ENCODE measurements at regions not wholly inside any gene's neighbourhood (a gene's known extent, or its start where the extent isn't known, plus 50 kb on each side); places are given as distances from the start of the nearest gene placed in this dataset.

GRCh38 chr6:87788141-87788540, 86.1 kb upstream of the AKIRIN2 start:
- DNase-seq (no peak), ATAC-seq (no peak)
- H3K4me3 Mint-ChIP-seq, result no peak overlapping the region
- no peaks in the 10 kb centered on the region for H3K36me3 Mint-ChIP-seq
- no peaks in the 10 kb centered on the region for H3K9me3 Mint-ChIP-seq
- no peak overlapping the region for H3K27ac Mint-ChIP-seq
- peaks cover 0 to 2% (median 0%) of the 10 kb centered on the region in 4 donors for H3K4me1 Mint-ChIP-seq
- POLR2A ChIA-PET, result no interaction called here
- peaks cover 0 to 3% (median 2%) of the 10 kb centered on the region in 5 donors for H3K27me3 Mint-ChIP-seq

- Mint-ChIP-seq H3K4me1 (no peaks in the 10 kb centered on the region), H3K9me3 (no peaks in the 10 kb centered on the region), H3K27ac (no peak overlapping the region), H3K4me3 (no peak overlapping the region), H3K36me3 (no peaks in the 10 kb centered on the region), H3K27me3 (peaks cover 0 to 5% (median 3%) of the 10 kb centered on the region in 5 donors)
- DNase-seq (no peak), ATAC-seq (no peak)
- POLR2A ChIA-PET, result no interaction called here
Observed at GRCh38 chr6:87785229-87785862, 83.3 kb upstream of the AKIRIN2 start.

DNA sequence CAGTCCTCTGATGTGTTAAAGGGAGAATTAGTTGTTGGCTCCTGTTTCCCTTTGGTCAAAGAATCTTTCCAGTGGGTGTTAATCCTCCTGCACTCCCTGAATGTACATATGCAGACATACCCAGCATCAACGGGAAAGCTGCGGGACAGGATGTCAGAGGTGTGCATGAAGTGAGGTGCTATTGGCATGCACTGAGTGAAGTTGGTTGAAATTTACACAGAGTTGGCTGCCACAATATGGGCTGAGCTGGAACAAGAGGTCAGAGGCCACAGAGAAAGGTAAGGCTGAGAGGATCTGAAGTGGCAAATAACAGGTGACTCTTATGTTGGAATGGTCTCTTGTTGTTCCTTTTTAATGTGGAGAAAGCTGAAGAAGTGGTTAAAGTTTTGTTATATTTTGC, 82.7 kb upstream of the AKIRIN2 start:
- no peak for ATAC-seq
- Mint-ChIP-seq H3K36me3 (no peaks in the 10 kb centered on the region), H3K27ac (no peak overlapping the region), H3K4me1 (no peaks in the 10 kb centered on the region), H3K27me3 (peaks cover 0 to 4% (median 3%) of the 10 kb centered on the region in 5 donors), H3K4me3 (no peak overlapping the region), H3K9me3 (no peaks in the 10 kb centered on the region)
- no peak for DNase-seq
- POLR2A ChIA-PET, result no interaction called here

- H3K27ac Mint-ChIP-seq, result no peak overlapping the region
- POLR2A ChIA-PET, result no interaction called here
- H3K27me3 Mint-ChIP-seq, result peaks cover 0 to 4% (median 3%) of the 10 kb centered on the region in 5 donors
- DNase-seq (no peak), ATAC-seq (no peak)
- no peak overlapping the region for H3K4me3 Mint-ChIP-seq
- H3K9me3 Mint-ChIP-seq, result no peaks in the 10 kb centered on the region
- H3K4me1 Mint-ChIP-seq, result no peaks in the 10 kb centered on the region
- no peaks in the 10 kb centered on the region for H3K36me3 Mint-ChIP-seq
Observed at GRCh38 chr6:87784051-87784450, 82.0 kb upstream of the AKIRIN2 start.

GRCh38 chr6:87779542-87779941, 77.5 kb upstream of the AKIRIN2 start:
- no peak overlapping the region for H3K4me3 Mint-ChIP-seq
- POLR2A ChIA-PET, result no interaction called here

GRCh38 chr6:87772597-87773530, 70.8 kb upstream of the AKIRIN2 start:
- Mint-ChIP-seq H3K4me3 (no peak overlapping the region), H3K27ac (no peak overlapping the region), H3K36me3 (no peaks in the 10 kb centered on the region), H3K9me3 (peaks cover 0 to 4% (median 0%) of the 10 kb centered on the region in 9 donors), H3K27me3 (peaks cover 0 to 7% (median 0%) of the 10 kb centered on the region in 5 donors), H3K4me1 (no peaks in the 10 kb centered on the region)
- DNase-seq, result no peak
- POLR2A ChIA-PET, result no interaction called here
- no peak for ATAC-seq

More at GRCh38 chr6:87779542-87779941, 77.5 kb upstream of the AKIRIN2 start:
- Mint-ChIP-seq H3K9me3 (peaks cover 0 to 3% (median 0%) of the 10 kb centered on the region in 9 donors), H3K27ac (no peak overlapping the region), H3K36me3 (no peaks in the 10 kb centered on the region), H3K27me3 (peaks cover 0 to 4% (median 1%) of the 10 kb centered on the region in 5 donors), H3K4me1 (no peaks in the 10 kb centered on the region)
- DNase-seq, result no peak
- ATAC-seq, result no peak

GRCh38 chr6:87767478-87767877, 65.4 kb upstream of the AKIRIN2 start:
- Mint-ChIP-seq H3K4me1 (peaks cover 0 to 2% (median 0%) of the 10 kb centered on the region in 4 donors), H3K4me3 (no peak overlapping the region)
- POLR2A ChIA-PET, result no interaction called here

DNA sequence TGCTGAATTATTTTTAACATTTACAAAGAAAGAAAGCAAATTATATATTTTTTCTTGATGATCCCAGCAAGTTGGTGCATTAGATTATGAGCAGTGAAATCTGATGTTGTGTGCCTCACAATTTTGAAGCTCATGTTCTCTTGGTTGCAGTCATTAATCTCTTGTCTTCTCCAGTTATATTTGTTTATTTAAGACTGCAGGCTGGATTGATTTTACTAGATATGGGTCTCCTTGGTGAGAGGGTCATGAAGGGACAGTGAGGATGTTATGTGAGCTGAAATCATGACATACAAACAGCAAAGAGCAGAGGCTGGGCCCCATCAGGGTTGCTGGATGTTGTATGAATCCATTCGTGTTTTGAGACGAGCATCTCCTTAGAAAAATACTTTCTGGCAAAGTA, 64.2 kb upstream of the AKIRIN2 start:
- POLR2A ChIA-PET, result no interaction called here
- DNase-seq, result no peak
- no peak overlapping the region for H3K27ac Mint-ChIP-seq
- no peaks in the 10 kb centered on the region for H3K36me3 Mint-ChIP-seq
- no peak for ATAC-seq
- no peak overlapping the region for H3K4me3 Mint-ChIP-seq
- H3K4me1 Mint-ChIP-seq, result peaks cover 0 to 2% (median 0%) of the 10 kb centered on the region in 4 donors
- no peaks in the 10 kb centered on the region for H3K9me3 Mint-ChIP-seq
- H3K27me3 Mint-ChIP-seq, result peaks cover 0 to 7% (median 0%) of the 10 kb centered on the region in 5 donors

More at GRCh38 chr6:87767478-87767877, 65.4 kb upstream of the AKIRIN2 start:
- H3K27ac Mint-ChIP-seq, result no peak overlapping the region
- DNase-seq (no peak), ATAC-seq (no peak)
- H3K9me3 Mint-ChIP-seq, result no peaks in the 10 kb centered on the region
- peaks cover 0 to 7% (median 0%) of the 10 kb centered on the region in 5 donors for H3K27me3 Mint-ChIP-seq
- no peaks in the 10 kb centered on the region for H3K36me3 Mint-ChIP-seq

- ATAC-seq, result no peak
- POLR2A ChIA-PET, result no interaction called here
Observed at GRCh38 chr6:87763901-87764300, 61.9 kb upstream of the AKIRIN2 start.

DNA sequence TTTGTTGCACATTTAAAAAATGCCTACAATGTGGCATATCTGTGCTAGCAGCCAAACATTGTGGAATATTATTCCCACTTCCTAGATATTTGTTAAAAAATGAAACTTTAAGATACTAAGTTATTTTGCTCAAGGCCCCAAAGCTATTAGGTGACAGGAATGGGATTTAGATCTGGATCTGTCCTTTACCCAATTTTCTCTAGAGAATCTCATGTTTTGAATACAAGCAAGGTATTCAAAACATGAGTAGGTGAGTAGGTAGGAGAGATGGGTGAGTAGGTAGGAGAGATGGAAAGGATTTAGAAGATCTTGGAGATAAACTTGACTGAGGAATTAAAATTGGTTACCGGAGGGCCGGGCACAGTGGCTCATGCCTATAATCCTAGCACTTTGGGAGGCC, 61.2 kb upstream of the AKIRIN2 start:
- Mint-ChIP-seq H3K9me3 (no peaks in the 10 kb centered on the region), H3K4me1 (peaks cover 0 to 2% (median 0%) of the 10 kb centered on the region in 4 donors), H3K4me3 (no peak overlapping the region), H3K27ac (no peak overlapping the region), H3K36me3 (no peaks in the 10 kb centered on the region), H3K27me3 (no peaks in the 10 kb centered on the region)
- POLR2A ChIA-PET, result no interaction called here
- DNase-seq, result no peak
- ATAC-seq, result no peak

More at GRCh38 chr6:87763901-87764300, 61.9 kb upstream of the AKIRIN2 start:
- Mint-ChIP-seq H3K4me1 (peaks cover 0 to 2% (median 0%) of the 10 kb centered on the region in 4 donors), H3K27ac (peak overlapping the region in 1 of 10 donors; percentile 27), H3K36me3 (no peaks in the 10 kb centered on the region), H3K4me3 (no peak overlapping the region), H3K27me3 (no peaks in the 10 kb centered on the region), H3K9me3 (no peaks in the 10 kb centered on the region)
- DNase-seq, result no peak

GRCh38 chr6:87762116-87762515, 60.1 kb upstream of the AKIRIN2 start:
- Mint-ChIP-seq H3K4me1 (peaks cover 0 to 4% (median under 1%) of the 10 kb centered on the region in 4 donors), H3K36me3 (no peaks in the 10 kb centered on the region), H3K27me3 (no peaks in the 10 kb centered on the region), H3K27ac (no peak overlapping the region), H3K9me3 (no peaks in the 10 kb centered on the region), H3K4me3 (no peak overlapping the region)
- POLR2A ChIA-PET, result no interaction called here
- ATAC-seq, result no peak
- DNase-seq, result no peak

DNA sequence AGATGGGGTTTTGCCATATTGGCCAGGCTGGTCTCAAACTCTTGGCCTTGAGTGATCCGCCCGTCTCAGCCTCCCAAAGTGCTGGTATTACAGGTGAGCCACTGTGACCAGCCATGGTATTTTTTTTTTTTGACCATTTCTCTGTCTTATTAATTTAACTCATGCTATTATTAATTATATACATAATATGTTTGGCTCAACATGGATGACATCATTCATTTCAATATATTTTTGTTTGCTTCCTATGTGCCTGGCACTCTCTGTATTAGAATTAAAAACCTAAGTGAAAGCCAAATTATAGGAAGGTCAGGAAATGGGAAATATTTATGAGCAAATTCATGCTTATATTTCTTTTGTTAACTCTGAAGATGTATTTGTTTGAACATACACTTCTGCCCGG, 55.8 kb upstream of the AKIRIN2 start:
- ATAC-seq, result no peak
- POLR2A ChIA-PET, result no interaction called here
- peak overlapping the region in 1 of 10 donors; percentile 75 for H3K27ac Mint-ChIP-seq

DNA sequence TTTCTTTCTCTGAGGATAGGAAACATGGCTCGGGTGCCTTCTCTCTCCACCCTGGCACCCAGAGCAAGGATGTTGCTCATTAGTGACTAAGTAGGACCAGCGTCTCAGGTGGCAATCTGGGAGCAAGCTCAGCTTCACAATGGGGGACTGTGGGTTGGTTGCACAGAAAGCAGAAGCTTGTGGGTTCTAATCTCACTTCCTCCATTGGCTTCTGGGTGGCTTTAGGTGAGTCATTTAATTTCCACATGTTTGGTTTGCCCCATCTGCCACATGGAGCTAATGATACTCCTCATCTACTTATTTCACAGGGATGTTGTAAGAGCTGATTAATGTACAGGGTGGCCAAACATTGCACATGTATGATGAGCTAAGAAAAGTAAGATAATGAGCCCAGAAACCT, 54.8 kb upstream of the AKIRIN2 start:
- POLR2A ChIA-PET, result no interaction called here
- H3K27ac Mint-ChIP-seq, result peak overlapping the region in 1 of 10 donors; percentile 55
- H3K36me3 Mint-ChIP-seq, result no peaks in the 10 kb centered on the region
- H3K4me3 Mint-ChIP-seq, result no peak overlapping the region
- peaks cover 0 to 22% (median 0%) of the 10 kb centered on the region in 4 donors for H3K4me1 Mint-ChIP-seq
- DNase-seq (peak in 1 of 10 donors; percentile 27), ATAC-seq (peak in 1 of 2 donors; percentile 47)
- H3K27me3 Mint-ChIP-seq, result peaks cover 0 to 5% (median 0%) of the 10 kb centered on the region in 5 donors
- peaks cover 0 to 4% (median 0%) of the 10 kb centered on the region in 9 donors for H3K9me3 Mint-ChIP-seq

More for the DNA sequence above, 55.8 kb upstream of the AKIRIN2 start:
- H3K27me3 Mint-ChIP-seq, result peaks cover 0 to 5% (median 0%) of the 10 kb centered on the region in 5 donors
- DNase-seq, result no peak
- no peaks in the 10 kb centered on the region for H3K36me3 Mint-ChIP-seq
- H3K4me3 Mint-ChIP-seq, result no peak overlapping the region
- peaks cover 0 to 22% (median 0%) of the 10 kb centered on the region in 4 donors for H3K4me1 Mint-ChIP-seq
- H3K9me3 Mint-ChIP-seq, result peaks cover 0 to 2% (median 0%) of the 10 kb centered on the region in 9 donors

Measured in naive thymus-derived CD8-positive, alpha-beta T cell (primary cell).